Calu3 (cell line): ENCODE measurements at regions not wholly inside any gene's neighbourhood (a gene's known extent, or its start where the extent isn't known, plus 50 kb on each side); places are given as distances from the start of the nearest gene placed in this dataset.

Experiments used
- BruUV-seq: library from RNA; stranded (reverse); fragments of 400-500 nt; replicated peaks from 2 replicates; lab custom pipeline; 2021; lab: Mats Ljungman, UMichigan
- CTCF ChIA-PET: fragments of 300-600 bp; sonication (Branson Sonifier 250); formaldehyde crosslinking; loops from one replicate; lab custom pipeline; 2022; ENCODE audit warnings: antibody characterized with exemption; lab: Charles Lee
- DNase-seq: peaks from one replicate; pipeline ENCODE4 v3.0.0; 2022
- H3K27ac Mint-ChIP-seq: one replicate; pipeline ENCODE4 v1.8.0; 2022; ENCODE audit warnings: mixed read lengths; ENCODE audit not compliant: unreplicated experiment
- H3K27me3 Mint-ChIP-seq: one replicate; pipeline ENCODE4 v1.8.0; 2022; ENCODE audit warnings: mixed read lengths; ENCODE audit not compliant: unreplicated experiment
- H3K36me3 Mint-ChIP-seq: one replicate; pipeline ENCODE4 v1.8.0; 2022; ENCODE audit warnings: mild to moderate bottlenecking, moderate library complexity, mixed read lengths; ENCODE audit not compliant: insufficient read depth, unreplicated experiment
- H3K4me1 Mint-ChIP-seq: one replicate; pipeline ENCODE4 v1.8.0; 2022; ENCODE audit warnings: mild to moderate bottlenecking, low read depth, mixed read lengths; ENCODE audit not compliant: unreplicated experiment
- H3K4me3 Mint-ChIP-seq: one replicate; pipeline ENCODE4 v1.8.0; 2022; ENCODE audit warnings: mild to moderate bottlenecking, low read depth, moderate library complexity, mixed read lengths; ENCODE audit not compliant: unreplicated experiment
- H3K9me3 Mint-ChIP-seq: one replicate; pipeline ENCODE4 v1.8.0; 2022; ENCODE audit warnings: low read depth, mixed read lengths; ENCODE audit not compliant: unreplicated experiment
- intact Hi-C: fragments of 100-400 bp; cut with micrococcal nuclease; formaldehyde crosslinking; loops from one replicate; pipeline ENCODE4 v1.10.0; 2022; ENCODE audit not compliant: unreplicated experiment
- TF ChIP-seq, protein P1 (sequence below): fragments of 200-600 bp; IDR thresholded peaks from one replicate; pipeline ENCODE4 v1.8.0; 2022; ENCODE audit warnings: antibody characterized with exemption; ENCODE audit not compliant: unreplicated experiment

DNA sequence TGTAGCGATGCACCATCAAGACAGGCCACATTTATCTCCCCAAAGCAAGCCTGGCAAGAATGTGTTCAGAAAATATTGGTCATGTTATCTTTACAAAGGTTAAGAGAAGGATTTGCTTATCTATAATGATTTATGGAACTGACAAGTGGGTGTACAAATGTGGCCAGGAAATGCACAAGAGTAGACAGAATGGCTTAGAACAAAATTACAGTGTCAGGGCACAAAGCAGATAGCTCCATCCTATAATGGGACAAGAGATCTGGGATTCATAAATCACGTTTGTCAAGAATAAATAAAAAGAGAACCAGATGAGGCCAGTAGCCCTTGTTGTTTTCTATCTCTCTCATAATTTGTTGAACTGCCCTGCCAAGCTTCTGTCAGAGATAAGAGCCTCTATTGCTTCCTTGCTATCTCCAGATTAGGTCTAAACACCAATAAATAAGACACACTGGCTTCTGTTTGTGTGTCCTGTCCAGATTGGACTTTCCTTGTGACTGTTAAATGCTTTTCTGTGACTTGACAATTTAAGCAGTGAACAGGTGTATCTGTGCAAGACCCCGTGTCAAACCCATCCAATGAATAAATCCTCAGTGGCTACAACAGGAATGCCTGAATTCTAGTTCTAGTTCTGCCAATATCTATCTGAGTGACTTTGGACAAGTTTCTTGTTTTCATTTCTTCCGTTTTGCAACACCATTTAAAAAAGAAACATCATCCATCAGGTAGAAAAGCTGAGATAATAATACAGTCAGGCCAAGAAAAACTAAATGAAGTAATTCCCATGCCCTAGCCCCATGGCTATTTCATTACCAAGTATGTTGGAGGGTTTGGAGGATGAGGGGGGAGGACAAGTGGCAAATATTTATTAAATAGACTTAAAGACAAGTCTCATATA lies 157.2 kb downstream of the DCLK3 start:
- CTCF ChIA-PET: no interaction called here
- no peaks in the 10 kb centered on the region for H3K27me3 Mint-ChIP-seq
- no TSS peak for BruUV-seq
- H3K9me3 Mint-ChIP-seq: peaks cover 3% of the 10 kb centered on the region
- TF ChIP-seq, protein P1, sequence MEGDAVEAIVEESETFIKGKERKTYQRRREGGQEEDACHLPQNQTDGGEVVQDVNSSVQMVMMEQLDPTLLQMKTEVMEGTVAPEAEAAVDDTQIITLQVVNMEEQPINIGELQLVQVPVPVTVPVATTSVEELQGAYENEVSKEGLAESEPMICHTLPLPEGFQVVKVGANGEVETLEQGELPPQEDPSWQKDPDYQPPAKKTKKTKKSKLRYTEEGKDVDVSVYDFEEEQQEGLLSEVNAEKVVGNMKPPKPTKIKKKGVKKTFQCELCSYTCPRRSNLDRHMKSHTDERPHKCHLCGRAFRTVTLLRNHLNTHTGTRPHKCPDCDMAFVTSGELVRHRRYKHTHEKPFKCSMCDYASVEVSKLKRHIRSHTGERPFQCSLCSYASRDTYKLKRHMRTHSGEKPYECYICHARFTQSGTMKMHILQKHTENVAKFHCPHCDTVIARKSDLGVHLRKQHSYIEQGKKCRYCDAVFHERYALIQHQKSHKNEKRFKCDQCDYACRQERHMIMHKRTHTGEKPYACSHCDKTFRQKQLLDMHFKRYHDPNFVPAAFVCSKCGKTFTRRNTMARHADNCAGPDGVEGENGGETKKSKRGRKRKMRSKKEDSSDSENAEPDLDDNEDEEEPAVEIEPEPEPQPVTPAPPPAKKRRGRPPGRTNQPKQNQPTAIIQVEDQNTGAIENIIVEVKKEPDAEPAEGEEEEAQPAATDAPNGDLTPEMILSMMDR: no peak
- no peak for DNase-seq
- H3K27ac Mint-ChIP-seq: no peak overlapping the region
- no peaks in the 10 kb centered on the region for H3K4me1 Mint-ChIP-seq
- H3K4me3 Mint-ChIP-seq: no peak overlapping the region
- H3K36me3 Mint-ChIP-seq: no peaks in the 10 kb centered on the region
- intact Hi-C loops: no loop called here

DNA sequence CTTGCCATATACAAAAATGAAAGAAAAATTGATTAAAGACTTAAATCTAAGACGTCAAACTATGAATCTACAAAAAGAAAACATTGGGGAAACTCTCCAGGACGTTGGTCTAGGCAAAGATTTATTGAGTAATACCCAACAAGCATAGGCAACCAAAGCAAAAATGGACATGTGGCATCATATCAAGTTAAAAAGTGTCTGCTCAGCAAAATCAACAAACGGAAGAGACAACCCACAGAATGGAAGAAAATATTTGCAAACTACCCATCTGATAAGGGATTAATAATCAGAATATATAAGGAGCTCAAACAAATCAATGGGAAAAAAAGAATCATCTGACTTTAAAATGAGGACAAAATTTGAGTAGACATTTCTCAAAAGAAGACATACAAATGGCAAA lies 160.9 kb downstream of the DCLK3 start:
- DNase-seq: no peak
- Mint-ChIP-seq H3K27ac (no peak overlapping the region), H3K27me3 (no peaks in the 10 kb centered on the region), H3K9me3 (peaks cover 3% of the 10 kb centered on the region), H3K36me3 (no peaks in the 10 kb centered on the region), H3K4me1 (no peaks in the 10 kb centered on the region), H3K4me3 (no peak overlapping the region)
- intact Hi-C loops: no loop called here
- TF ChIP-seq, protein P1: no peak
- no TSS peak for BruUV-seq
- CTCF ChIA-PET: no interaction called here

DNA sequence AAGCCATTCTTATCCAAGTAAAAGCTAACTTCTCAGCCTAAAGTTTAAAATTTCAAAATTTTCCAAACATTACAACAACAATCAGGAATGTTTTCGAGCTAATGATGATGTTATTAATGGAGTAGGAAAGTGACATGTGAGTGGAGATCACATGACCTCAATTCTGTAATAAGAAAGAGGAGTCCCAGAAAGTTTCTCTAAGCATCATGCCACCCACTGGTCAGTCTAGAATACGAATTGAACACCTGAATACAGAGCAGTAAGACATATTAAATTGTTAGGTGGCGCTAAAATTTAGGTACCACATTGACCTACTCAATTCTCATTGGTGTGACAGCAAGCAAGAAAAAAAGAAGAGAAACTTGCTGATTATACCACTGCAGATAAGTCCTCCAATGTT lies 163.9 kb downstream of the DCLK3 start:
- TF ChIP-seq, protein P1: no peak
- no peaks in the 10 kb centered on the region for H3K27me3 Mint-ChIP-seq
- no peaks in the 10 kb centered on the region for H3K36me3 Mint-ChIP-seq
- intact Hi-C loops: no loop called here
- peaks cover 10% of the 10 kb centered on the region for H3K4me1 Mint-ChIP-seq
- peaks cover 3% of the 10 kb centered on the region for H3K9me3 Mint-ChIP-seq
- no TSS peak for BruUV-seq
- H3K4me3 Mint-ChIP-seq: no peak overlapping the region
- CTCF ChIA-PET: no interaction called here
- H3K27ac Mint-ChIP-seq: no peak overlapping the region
- DNase-seq: no peak
